HCT116 (cell line): ENCODE measurements at regions not wholly inside any gene's neighbourhood (a gene's known extent, or its start where the extent isn't known, plus 50 kb on each side); places are given as distances from the start of the nearest gene placed in this dataset.

Experiments used
- ATAC-seq: fragments of 200-7000 bp; cut with Tn5 transposase; 2 replicates; pipeline ENCODE4 v1.9.1; 2020; ENCODE audit warnings: mild to moderate bottlenecking, moderate library complexity
- BruUV-seq: library from RNA; stranded (reverse); fragments of 400-500 nt; replicated peaks from 2 replicates; lab custom pipeline; 2021; lab: Mats Ljungman, UMichigan
- CTCF ChIA-PET: fragments of 300-600 bp; sonication (Branson Sonifier 250); formaldehyde crosslinking; loops from one replicate; lab custom pipeline; 2021; ENCODE audit warnings: antibody characterized with exemption; lab: Charles Lee
- POLR2A ChIA-PET: fragments of 300-600, 350-600 bp; sonication (Branson Sonifier 250); formaldehyde crosslinking; loops from one replicate; lab custom pipeline; 2021; ENCODE audit warnings: antibody characterized with exemption; lab: Charles Lee
- RAD21 ChIA-PET, 2 experiments: fragments of 300-600 bp; sonication (Branson Sonifier 250); formaldehyde crosslinking; loops; one replicate each; lab custom pipeline; 2023; ENCODE audit warnings: low total read pairs in 2 of 2; ENCODE audit not compliant: uncharacterized antibody in 2 of 2, unreplicated experiment in 2 of 2, low non-redundant PET in 1 of 2; lab: Charles Lee
- DNase-seq: peaks from one replicate; pipeline ENCODE4 v3.0.0-alpha.2; 2010; ENCODE audit warnings: low read depth, low spot score
- H2AFZ ChIP-seq: fragments of 200-600 bp; shearing (Covaris generic), sonication (generic); 2 replicates; pipeline ENCODE4 v1.6.1; 2017; ENCODE audit warnings: low read depth, mixed run types, mixed read lengths, antibody characterized with exemption, low read length; ENCODE audit not compliant: poor library complexity, severe bottlenecking
- H3K27ac ChIP-seq: 2 replicates; pipeline ENCODE4 v1.5.1; 2012; ENCODE audit warnings: low read depth, low read length
- H3K27me3 ChIP-seq: fragments of 200-600 bp; sonication (generic); 2 replicates; pipeline ENCODE4 v1.6.1; 2016; ENCODE audit warnings: mixed run types, low read length, mixed read lengths; ENCODE audit not compliant: insufficient read depth
- H3K36me3 ChIP-seq, 2 experiments: fragments of 200-500 bp in 1 of 2; fragments of 200-600 bp in 1 of 2; sonication (Bioruptor generic) in 1 of 2; sonication (generic) in 1 of 2; 2 replicates each; pipeline versions ENCODE4 v1.5.1 to v1.6.1; 2014 to 2016; ENCODE audit warnings: low read length in 2 of 2, inconsistent platforms in 1 of 2, mixed read lengths in 1 of 2, mixed run types in 1 of 2; ENCODE audit not compliant: insufficient read depth in 2 of 2, control insufficient read depth in 1 of 2
- H3K4me1 ChIP-seq, 2 experiments: fragments of 200-600 bp in 1 of 2; sonication (generic) in 1 of 2; 2 replicates each; pipeline versions ENCODE4 v1.5.1 to v1.6.1; 2012 to 2017; ENCODE audit warnings: low read length in 2 of 2, inconsistent platforms in 1 of 2, mild to moderate bottlenecking in 1 of 2, mixed read lengths in 1 of 2, mixed run types in 1 of 2, moderate library complexity in 1 of 2; ENCODE audit not compliant: insufficient read depth in 2 of 2, control insufficient read depth in 1 of 2
- H3K4me2 ChIP-seq: fragments of 200-600 bp; sonication (generic); 2 replicates; pipeline ENCODE4 v1.6.1; 2017; ENCODE audit warnings: mixed run types, low read length, mixed read lengths
- H3K4me3 ChIP-seq, 2 experiments: fragments of 200-600 bp in 1 of 2; sonication (generic) in 1 of 2; replicated peaks in 1 of 2; 2 replicates each; pipeline ENCODE4 v1.5.1; 2011 to 2016; ENCODE audit warnings: low read length in 2 of 2, control low read depth in 1 of 2, low read depth in 1 of 2, mild to moderate bottlenecking in 1 of 2, mixed read lengths in 1 of 2, mixed run types in 1 of 2
- H3K79me2 ChIP-seq: fragments of 200-600 bp; sonication (generic); 2 replicates; pipeline ENCODE4 v1.6.1; 2017; ENCODE audit warnings: mild to moderate bottlenecking, mixed run types, low read length, moderate library complexity, mixed read lengths; ENCODE audit not compliant: insufficient read depth
- H3K9ac ChIP-seq: fragments of 200-600 bp; sonication (generic); 2 replicates; pipeline ENCODE4 v1.6.1; 2016; ENCODE audit warnings: low read length, mixed read lengths
- H3K9me2 ChIP-seq: fragments of 200-600 bp; sonication (generic), shearing (Covaris generic); 2 replicates; pipeline ENCODE4 v1.6.1; 2017; ENCODE audit warnings: mixed run types, mild to moderate bottlenecking, moderate library complexity; ENCODE audit not compliant: insufficient read depth
- H3K9me3 ChIP-seq, 2 experiments: fragments of 200-500 bp in 1 of 2; fragments of 200-600 bp in 1 of 2; sonication (Bioruptor generic) in 1 of 2; sonication (generic) in 1 of 2; 2 replicates each; pipeline ENCODE4 v1.6.1; 2014 to 2017; ENCODE audit warnings: low read length in 2 of 2, mixed read lengths in 2 of 2, inconsistent platforms in 1 of 2, low read depth in 1 of 2, mild to moderate bottlenecking in 1 of 2, mixed run types in 1 of 2, moderate library complexity in 1 of 2; ENCODE audit not compliant: control insufficient read depth in 1 of 2, insufficient read depth in 1 of 2
- H4K20me1 ChIP-seq: fragments of 200-600 bp; sonication (generic), shearing (Covaris generic); 2 replicates; pipeline ENCODE4 v1.6.1; 2017; ENCODE audit warnings: mixed run types, mild to moderate bottlenecking, moderate library complexity; ENCODE audit not compliant: insufficient read depth
- CBX3 ChIP-seq: IDR thresholded peaks from 2 replicates; pipeline ENCODE4 v1.6.1; 2012; ENCODE audit warnings: low read depth
- CEBPB ChIP-seq: IDR thresholded peaks from 2 replicates; pipeline ENCODE4 v1.6.1; 2012; ENCODE audit warnings: low read depth
- EZH2 ChIP-seq: fragments of 200-600 bp; sonication (generic); IDR thresholded peaks from 2 replicates; pipeline ENCODE4 v1.6.1; 2017; ENCODE audit warnings: antibody characterized with exemption, mixed run types
- EZH2phosphoT487 ChIP-seq: fragments of 200-600 bp; IDR thresholded peaks from 2 replicates; pipeline ENCODE4 v1.6.1; 2018; ENCODE audit warnings: antibody characterized with exemption, borderline replicate concordance
- JUND ChIP-seq: IDR thresholded peaks from 2 replicates; pipeline ENCODE4 v1.6.1; 2012
- MAX ChIP-seq: IDR thresholded peaks from 2 replicates; pipeline ENCODE4 v1.6.1; 2012
- POLR2A ChIP-seq: IDR thresholded peaks from 2 replicates; pipeline ENCODE4 v1.7.0; 2011; ENCODE audit warnings: borderline replicate concordance; ENCODE audit not compliant: insufficient read depth, insufficient read length; ENCODE audit errors: extremely low read depth
- SP1 ChIP-seq: IDR thresholded peaks from 2 replicates; pipeline ENCODE4 v1.6.1; 2012; ENCODE audit warnings: low read depth
- SRF ChIP-seq: IDR thresholded peaks from 2 replicates; pipeline ENCODE4 v1.6.1; 2012; ENCODE audit warnings: low read depth
- TCF7L2 ChIP-seq: IDR thresholded peaks from 2 replicates; pipeline ENCODE4 v1.7.0; 2011; ENCODE audit warnings: borderline replicate concordance, inconsistent platforms; ENCODE audit not compliant: insufficient read depth, insufficient read length; ENCODE audit errors: extremely low read depth
- ZNF274 ChIP-seq: fragments of 200-500 bp; sonication (Bioruptor generic); IDR thresholded peaks from 2 replicates; pipeline ENCODE4 v1.6.1; 2014; ENCODE audit warnings: mild to moderate bottlenecking, low read depth, low read length, inconsistent platforms
- intact Hi-C: fragments of 100-400 bp; cut with micrococcal nuclease; formaldehyde crosslinking; loops from 2 replicates; pipeline ENCODE4 v1.10.0; 2022

- DNase-seq = no peak
- POLR2A ChIA-PET = no interaction called here
- intact Hi-C loops = no loop called here
- H3K27me3 ChIP-seq = no peaks in the 10 kb centered on the region
- H3K27ac ChIP-seq = no peak overlapping the region
- no peak overlapping the region for H3K9ac ChIP-seq
- TF ChIP-seq JUND (no peak), ZNF274 (no peak), SP1 (no peak), EZH2 (no peak)
- TF ChIP-seq, all 23 proteins: peak for 0
- ATAC-seq = no peak
- Histone ChIP-seq H3K9me3 (no peaks in the 10 kb centered on the region), H3K4me1 (no peaks in the 10 kb centered on the region), H3K4me2 (no peak overlapping the region), H4K20me1 (no peaks in the 10 kb centered on the region), H3K4me3 (no peak overlapping the region), H3K79me2 (no peaks in the 10 kb centered on the region), H3K36me3 (no peaks in the 10 kb centered on the region), H2AFZ (no peak overlapping the region), H3K9me2 (no peaks in the 10 kb centered on the region)
- CTCF ChIA-PET = no interaction called here
- RAD21 ChIA-PET = no interaction called here
- no TSS peak for BruUV-seq
Observed at GRCh38 chr10:130254662-130255061, 118.5 kb downstream of the GLRX3 start.

- no peak for ATAC-seq
- no peak overlapping the region for H3K4me2 ChIP-seq
- BruUV-seq = no TSS peak
- DNase-seq = no peak
- H3K27ac ChIP-seq = no peak overlapping the region
- no peaks in the 10 kb centered on the region for H3K79me2 ChIP-seq
- no peaks in the 10 kb centered on the region for H3K36me3 ChIP-seq
- ChIA-PET CTCF (no interaction called here), RAD21 (no interaction called here), POLR2A (no interaction called here)
- no peak overlapping the region for H3K9ac ChIP-seq
- H3K4me3 ChIP-seq = no peak overlapping the region
- H3K4me1 ChIP-seq = no peaks in the 10 kb centered on the region
- TF ChIP-seq SP1 = no peak
- TF ChIP-seq SRF = no peak
- TF ChIP-seq EZH2phosphoT487 = no peak
- no peak for TF ChIP-seq JUND
- no peak for TF ChIP-seq TCF7L2
- no peak for TF ChIP-seq ZNF274
- TF ChIP-seq CEBPB = no peak
- no peak for TF ChIP-seq CBX3
- no peak for TF ChIP-seq MAX
- no peak for TF ChIP-seq POLR2A
- H2AFZ ChIP-seq = no peak overlapping the region
- no peaks in the 10 kb centered on the region for H4K20me1 ChIP-seq
- intact Hi-C loops = no loop called here
- H3K9me3 ChIP-seq = no peaks in the 10 kb centered on the region
- no peaks in the 10 kb centered on the region for H3K9me2 ChIP-seq
- no peaks in the 10 kb centered on the region for H3K27me3 ChIP-seq
Observed at GRCh38 chr10:130255777-130256176, 119.6 kb downstream of the GLRX3 start.
